ENCODE measurements at regions not wholly inside any gene's neighbourhood (a gene's known extent, or its start where the extent isn't known, plus 50 kb on each side); places are given as distances from the start of the nearest gene placed in this dataset.

GRCh38 chr7:25297278-25297677, 69.0 kb upstream of the NPVF start:
- Histone ChIP-seq H3K36me3 (no peaks in the 10 kb centered on the region), H3K27ac (no peak overlapping the region), H3K9me3 (no peaks in the 10 kb centered on the region), H3K4me1 (no peaks in the 10 kb centered on the region), H3K27me3 (no peaks in the 10 kb centered on the region), H3K4me3 (no peak overlapping the region)
- intact Hi-C loops (cut with DNase I; ENCODE audit: low total_unique reads) (no loop called here), in situ Hi-C loops (cut with MboI; ENCODE audit: low sequenced_read_pairs in 4 of 4) (no loop called here)
- DNase-seq (no peak), ATAC-seq (no peak)
- TF ChIP-seq, protein P1, sequence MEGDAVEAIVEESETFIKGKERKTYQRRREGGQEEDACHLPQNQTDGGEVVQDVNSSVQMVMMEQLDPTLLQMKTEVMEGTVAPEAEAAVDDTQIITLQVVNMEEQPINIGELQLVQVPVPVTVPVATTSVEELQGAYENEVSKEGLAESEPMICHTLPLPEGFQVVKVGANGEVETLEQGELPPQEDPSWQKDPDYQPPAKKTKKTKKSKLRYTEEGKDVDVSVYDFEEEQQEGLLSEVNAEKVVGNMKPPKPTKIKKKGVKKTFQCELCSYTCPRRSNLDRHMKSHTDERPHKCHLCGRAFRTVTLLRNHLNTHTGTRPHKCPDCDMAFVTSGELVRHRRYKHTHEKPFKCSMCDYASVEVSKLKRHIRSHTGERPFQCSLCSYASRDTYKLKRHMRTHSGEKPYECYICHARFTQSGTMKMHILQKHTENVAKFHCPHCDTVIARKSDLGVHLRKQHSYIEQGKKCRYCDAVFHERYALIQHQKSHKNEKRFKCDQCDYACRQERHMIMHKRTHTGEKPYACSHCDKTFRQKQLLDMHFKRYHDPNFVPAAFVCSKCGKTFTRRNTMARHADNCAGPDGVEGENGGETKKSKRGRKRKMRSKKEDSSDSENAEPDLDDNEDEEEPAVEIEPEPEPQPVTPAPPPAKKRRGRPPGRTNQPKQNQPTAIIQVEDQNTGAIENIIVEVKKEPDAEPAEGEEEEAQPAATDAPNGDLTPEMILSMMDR (IDR thresholded peaks at IDR 0.05 in 4 of 5, conservative IDR thresholded peaks at IDR 0.05 in 1 of 5) = no peak
- no peak for TF ChIP-seq POLR2A (IDR thresholded peaks at IDR 0.05)

GRCh38 chr7:25303281-25304181, 75.2 kb upstream of the NPVF start:
- Histone ChIP-seq H3K4me1 (peaks cover 0 to 3% of the 10 kb centered on the region in 2 donors), H3K36me3 (no peaks in the 10 kb centered on the region), H3K27ac (no peak overlapping the region), H3K27me3 (no peaks in the 10 kb centered on the region), H3K4me3 (no peak overlapping the region), H3K9me3 (no peaks in the 10 kb centered on the region)
- TF ChIP-seq, protein P1 (IDR thresholded peaks at IDR 0.05 in 4 of 5, conservative IDR thresholded peaks at IDR 0.05 in 1 of 5) = no peak
- no peak for TF ChIP-seq POLR2A (IDR thresholded peaks at IDR 0.05)
- intact Hi-C loops (cut with DNase I; ENCODE audit: low total_unique reads) = no loop called here
- in situ Hi-C loops (cut with MboI; ENCODE audit: low sequenced_read_pairs in 4 of 4) = no loop called here
- ATAC-seq (no peak), DNase-seq (peak in 1 of 2 donors; percentile 12)

DNA sequence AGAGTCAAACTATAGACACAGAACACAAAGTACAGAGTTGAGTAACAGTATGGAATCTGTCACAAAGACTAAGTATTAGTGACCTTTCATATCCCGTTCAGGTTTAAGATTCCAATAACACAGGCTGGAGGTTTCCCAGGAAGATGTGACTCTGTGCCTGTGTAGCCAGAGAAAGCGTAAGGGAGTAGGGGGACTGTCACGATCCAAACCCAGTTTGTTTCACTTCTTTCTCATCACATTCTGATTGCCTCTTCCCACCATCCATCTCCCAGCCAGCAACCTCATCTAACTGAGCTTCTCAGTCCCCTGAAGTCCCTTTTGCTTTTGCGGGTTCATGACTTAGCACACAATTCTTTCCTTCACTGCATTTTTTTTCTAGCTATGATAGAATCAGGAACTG, 76.4 kb upstream of the NPVF start:
- DNase-seq (no peak), ATAC-seq (no peak)
- intact Hi-C loops (cut with DNase I; ENCODE audit: low total_unique reads) (no loop called here), in situ Hi-C loops (cut with MboI; ENCODE audit: low sequenced_read_pairs in 4 of 4) (no loop called here)
- Histone ChIP-seq H3K4me1 (peaks cover 0 to 3% of the 10 kb centered on the region in 2 donors), H3K27ac (no peak overlapping the region), H3K4me3 (no peak overlapping the region), H3K36me3 (no peaks in the 10 kb centered on the region), H3K9me3 (no peaks in the 10 kb centered on the region), H3K27me3 (no peaks in the 10 kb centered on the region)
- TF ChIP-seq, protein P1 (IDR thresholded peaks at IDR 0.05 in 4 of 5, conservative IDR thresholded peaks at IDR 0.05 in 1 of 5) = no peak
- TF ChIP-seq POLR2A (IDR thresholded peaks at IDR 0.05) = no peak

GRCh38 chr7:25305831-25306230, 77.5 kb upstream of the NPVF start:
- H3K9me3 ChIP-seq = no peaks in the 10 kb centered on the region
- H3K27me3 ChIP-seq = no peaks in the 10 kb centered on the region
- in situ Hi-C loops (cut with MboI; ENCODE audit: low sequenced_read_pairs in 4 of 4) = no loop called here
- ATAC-seq (no peak), DNase-seq (no peak)
- no peak overlapping the region for H3K4me3 ChIP-seq
- TF ChIP-seq POLR2A (IDR thresholded peaks at IDR 0.05) = no peak
- TF ChIP-seq, protein P1 (IDR thresholded peaks at IDR 0.05 in 4 of 5, conservative IDR thresholded peaks at IDR 0.05 in 1 of 5) = no peak
- no peak overlapping the region for H3K27ac ChIP-seq
- H3K4me1 ChIP-seq = peaks cover 0 to 3% of the 10 kb centered on the region in 2 donors
- intact Hi-C loops (cut with DNase I; ENCODE audit: low total_unique reads) = no loop called here
- H3K36me3 ChIP-seq = no peaks in the 10 kb centered on the region

All from gastrocnemius medialis (tissue), 4 donors.